Prostate gland (tissue), 2 donors: ENCODE measurements at regions not wholly inside any gene's neighbourhood (a gene's known extent, or its start where the extent isn't known, plus 50 kb on each side); places are given as distances from the start of the nearest gene placed in this dataset.
"Not testable (repeated sequence)": the region's sequence is repeated elsewhere in the genome, so short reads cannot be mapped to it uniquely, and the experiment has no call there.

Experiments used
- DNase-seq: peaks from one replicate; pipeline ENCODE4 v3.0.0-alpha.2; 2019; ENCODE audit warnings: low spot score
- H3K27ac ChIP-seq, 2 donors: fragments of 200-600 bp; sonication (generic); 2 replicates each; pipeline ENCODE4 v1.5.1; 2017 to 2019
- H3K27me3 ChIP-seq: fragments of 200-600 bp; sonication (generic); replicated peaks from 2 replicates; pipeline ENCODE4 v1.5.1; 2019; ENCODE audit not compliant: insufficient read depth
- H3K36me3 ChIP-seq, 2 donors: fragments of 200-600 bp; sonication (generic); 1 replicate in 1 of 2; 2 replicates in 1 of 2; pipeline versions ENCODE4 v1.5.1 to v1.8.1; 2017 to 2019
- H3K4me1 ChIP-seq: fragments of 200-600 bp; sonication (generic); replicated peaks from 2 replicates; pipeline ENCODE4 v1.5.1; 2019
- H3K4me3 ChIP-seq, 2 donors: fragments of 200-600 bp; sonication (generic); 2 replicates each; pipeline ENCODE4 v1.5.1; 2017 to 2019
- H3K9me3 ChIP-seq: fragments of 200-600 bp; sonication (generic); 2 replicates; pipeline ENCODE4 v1.5.1; 2017
- POLR2A ChIP-seq: fragments of 450-650 bp; IDR thresholded peaks from one replicate; pipeline ENCODE4 v1.6.1; 2016; ENCODE audit warnings: antibody characterized with exemption, mild to moderate bottlenecking
- POLR2AphosphoS5 ChIP-seq: sonication (generic); formaldehyde crosslinking; IDR thresholded peaks from one replicate; pipeline ENCODE4 v1.6.1; 2017; ENCODE audit warnings: antibody characterized with exemption
- WGBS: methylation state at CpG from one replicate; pipeline ENCODE4 v1.1.5; 2018; 5-methylcytosine and 5-hydroxymethylcytosine counted together
- intact Hi-C: fragments of 100-400 bp; cut with DNase I; formaldehyde crosslinking; loops from one replicate; pipeline ENCODE4 v1.14.2; 2022
- TF ChIP-seq, protein P1 (sequence below), 4 experiments: fragments of 200-600 bp in 2 of 4; fragments of 450-650 bp in 2 of 4; sonication (generic) in 2 of 4; IDR thresholded peaks; 1 replicate in 3 of 4; 2 replicates in 1 of 4; pipeline ENCODE4 v1.5.1; 2016 to 2019; ENCODE audit warnings: antibody characterized with exemption in 4 of 4, mild to moderate bottlenecking in 2 of 4, moderate library complexity in 2 of 4

DNA sequence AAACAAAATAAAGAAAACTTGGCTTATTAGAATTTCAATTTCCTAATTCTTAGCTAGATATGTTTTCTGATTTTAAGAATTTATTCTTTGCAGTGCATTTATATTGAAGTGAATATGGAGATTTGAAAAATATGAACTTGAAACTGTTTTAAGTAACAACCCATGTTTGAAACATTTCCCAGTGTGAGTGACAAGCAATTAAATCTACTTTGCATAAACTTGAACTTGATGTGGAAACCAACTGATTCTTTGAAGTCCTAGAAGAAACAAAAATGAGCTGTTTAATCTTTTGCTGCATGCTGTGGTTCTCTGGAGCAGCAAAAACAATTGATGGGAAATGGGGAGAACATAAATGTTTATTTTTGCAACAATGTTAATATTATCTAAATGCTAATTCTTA is 430.2 kb downstream of the ARL4A start:
- H3K4me1 ChIP-seq = no peaks in the 10 kb centered on the region
- intact Hi-C loops = loop anchor here (5.0 kb wide), 1 partner anchor 430 kb away; the partner anchor contains the start of gene ARL4A
- TF ChIP-seq POLR2A (no peak), POLR2AphosphoS5 (no peak)
- TF ChIP-seq, protein P1, sequence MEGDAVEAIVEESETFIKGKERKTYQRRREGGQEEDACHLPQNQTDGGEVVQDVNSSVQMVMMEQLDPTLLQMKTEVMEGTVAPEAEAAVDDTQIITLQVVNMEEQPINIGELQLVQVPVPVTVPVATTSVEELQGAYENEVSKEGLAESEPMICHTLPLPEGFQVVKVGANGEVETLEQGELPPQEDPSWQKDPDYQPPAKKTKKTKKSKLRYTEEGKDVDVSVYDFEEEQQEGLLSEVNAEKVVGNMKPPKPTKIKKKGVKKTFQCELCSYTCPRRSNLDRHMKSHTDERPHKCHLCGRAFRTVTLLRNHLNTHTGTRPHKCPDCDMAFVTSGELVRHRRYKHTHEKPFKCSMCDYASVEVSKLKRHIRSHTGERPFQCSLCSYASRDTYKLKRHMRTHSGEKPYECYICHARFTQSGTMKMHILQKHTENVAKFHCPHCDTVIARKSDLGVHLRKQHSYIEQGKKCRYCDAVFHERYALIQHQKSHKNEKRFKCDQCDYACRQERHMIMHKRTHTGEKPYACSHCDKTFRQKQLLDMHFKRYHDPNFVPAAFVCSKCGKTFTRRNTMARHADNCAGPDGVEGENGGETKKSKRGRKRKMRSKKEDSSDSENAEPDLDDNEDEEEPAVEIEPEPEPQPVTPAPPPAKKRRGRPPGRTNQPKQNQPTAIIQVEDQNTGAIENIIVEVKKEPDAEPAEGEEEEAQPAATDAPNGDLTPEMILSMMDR (IDR thresholded peaks at IDR 0.05) = no peak

DNA sequence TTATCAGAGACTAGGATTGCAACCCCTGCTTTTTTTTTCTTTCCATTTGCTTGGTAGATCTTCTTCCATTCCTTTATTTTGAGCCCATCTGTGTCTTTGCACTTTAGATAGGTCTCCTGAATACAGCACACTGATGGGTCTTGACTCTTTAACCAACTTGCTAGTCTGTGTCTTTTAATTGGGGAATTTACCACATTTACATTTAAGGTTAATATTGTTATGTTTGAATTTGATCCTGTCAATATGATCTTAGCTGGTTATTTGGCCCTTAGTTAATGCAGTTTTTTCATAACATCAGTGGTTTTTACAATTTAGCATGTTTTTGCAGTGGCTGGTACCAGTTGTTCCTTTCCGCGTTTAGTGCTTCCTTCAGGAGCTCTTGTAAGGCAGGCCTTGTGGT is 437.2 kb downstream of the ARL4A start:
- H3K36me3 ChIP-seq, H3K9me3 ChIP-seq, H3K4me3 ChIP-seq, H3K27me3 ChIP-seq, DNase-seq, intact Hi-C loops, H3K27ac ChIP-seq, H3K4me1 ChIP-seq: not testable (repeated sequence)
- WGBS = 94% methylated on average over 2 of the region's 2 CpGs

More for the DNA sequence above, 430.2 kb downstream of the ARL4A start:
- no peaks in the 10 kb centered on the region for H3K9me3 ChIP-seq
- H3K27me3 ChIP-seq = no peaks in the 10 kb centered on the region
- H3K4me3 ChIP-seq = no peak overlapping the region
- H3K27ac ChIP-seq = no peak overlapping the region
- DNase-seq = no peak
- no peaks in the 10 kb centered on the region for H3K36me3 ChIP-seq

DNA sequence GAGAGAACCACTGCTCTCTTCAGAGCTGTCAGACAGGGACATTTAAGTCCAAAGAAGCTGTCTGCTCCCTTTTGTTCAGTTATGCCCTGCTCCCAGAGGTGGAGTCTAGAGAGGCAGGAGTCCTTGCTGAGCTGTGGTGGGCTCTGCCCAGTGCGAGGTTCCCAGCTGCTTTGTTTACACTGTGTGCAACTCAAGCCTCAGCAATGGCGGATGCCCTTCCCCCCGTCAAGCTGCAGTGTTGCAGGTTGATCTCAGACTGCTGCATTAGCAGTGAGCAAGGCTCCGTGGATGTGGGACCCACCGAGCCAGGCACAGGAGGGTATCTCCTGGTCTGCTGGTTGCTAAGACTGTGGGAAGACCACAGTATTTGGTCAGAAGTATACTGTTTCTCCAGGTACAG is 438.9 kb downstream of the ARL4A start:
- Histone ChIP-seq H3K36me3 (no peaks in the 10 kb centered on the region), H3K27me3 (no peaks in the 10 kb centered on the region), H3K27ac (no peak overlapping the region), H3K4me3 (no peak overlapping the region), H3K9me3 (no peaks in the 10 kb centered on the region), H3K4me1 (no peaks in the 10 kb centered on the region)
- WGBS = 81% methylated on average over 3 of the region's 5 CpGs
- intact Hi-C loops = no loop called here
- TF ChIP-seq, protein P1 (IDR thresholded peaks at IDR 0.05) = no peak
- TF ChIP-seq POLR2A (no peak), POLR2AphosphoS5 (no peak)
- no peak for DNase-seq

DNA sequence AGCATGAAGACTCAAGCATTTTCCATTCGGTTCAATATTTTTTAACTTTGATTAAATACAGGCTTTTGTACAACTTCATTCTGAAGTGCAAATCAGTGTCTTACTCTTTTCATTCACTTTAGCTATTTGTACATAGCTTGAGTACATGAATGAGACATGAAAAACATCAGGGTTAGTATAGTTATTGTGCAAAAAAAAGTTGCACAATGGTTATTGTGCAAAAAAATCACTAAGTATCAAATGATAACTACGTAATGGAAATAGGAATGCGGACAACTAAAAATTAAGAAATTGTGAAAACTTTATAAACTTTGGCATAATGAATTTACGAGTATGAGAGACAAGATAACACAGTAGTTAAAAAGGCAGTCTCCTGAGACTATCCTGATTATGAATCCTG is 442.9 kb downstream of the ARL4A start:
- no peak for TF ChIP-seq POLR2AphosphoS5
- TF ChIP-seq POLR2A = no peak
- TF ChIP-seq, protein P1 (IDR thresholded peaks at IDR 0.05) = no peak
- 92% methylated on average over 4 of the region's 4 CpGs for WGBS
- intact Hi-C loops = no loop called here

DNA sequence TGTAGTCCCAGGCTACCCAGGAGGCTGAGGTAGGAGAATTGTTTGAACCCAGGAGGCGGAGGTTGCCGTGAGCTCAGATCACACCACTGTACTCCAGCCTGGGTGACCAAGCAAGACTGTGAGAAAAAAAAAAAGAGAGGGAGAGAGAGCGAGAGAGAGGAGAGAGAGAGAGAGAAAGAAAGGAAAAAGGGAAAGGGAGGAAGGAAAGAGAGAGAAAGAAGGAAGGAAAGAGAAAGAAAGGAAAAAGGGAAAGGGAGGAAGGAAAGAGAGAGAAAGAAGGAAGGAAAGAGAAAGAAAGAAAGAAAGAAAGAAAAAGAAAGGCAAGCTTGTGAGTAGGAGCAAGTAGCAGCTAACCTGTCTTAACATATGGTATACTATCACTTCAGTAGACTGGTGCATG is 443.5 kb downstream of the ARL4A start:
- H3K27me3 ChIP-seq, H3K4me3 ChIP-seq, H3K36me3 ChIP-seq, DNase-seq, H3K4me1 ChIP-seq, intact Hi-C loops, H3K27ac ChIP-seq, H3K9me3 ChIP-seq: not testable (repeated sequence)
- 93% methylated on average over 3 of the region's 3 CpGs for WGBS

More for the DNA sequence above, 442.9 kb downstream of the ARL4A start:
- Histone ChIP-seq H3K9me3 (no peaks in the 10 kb centered on the region), H3K27me3 (no peaks in the 10 kb centered on the region), H3K27ac (no peak overlapping the region), H3K4me1 (no peaks in the 10 kb centered on the region), H3K36me3 (no peaks in the 10 kb centered on the region), H3K4me3 (no peak overlapping the region)
- DNase-seq = no peak

DNA sequence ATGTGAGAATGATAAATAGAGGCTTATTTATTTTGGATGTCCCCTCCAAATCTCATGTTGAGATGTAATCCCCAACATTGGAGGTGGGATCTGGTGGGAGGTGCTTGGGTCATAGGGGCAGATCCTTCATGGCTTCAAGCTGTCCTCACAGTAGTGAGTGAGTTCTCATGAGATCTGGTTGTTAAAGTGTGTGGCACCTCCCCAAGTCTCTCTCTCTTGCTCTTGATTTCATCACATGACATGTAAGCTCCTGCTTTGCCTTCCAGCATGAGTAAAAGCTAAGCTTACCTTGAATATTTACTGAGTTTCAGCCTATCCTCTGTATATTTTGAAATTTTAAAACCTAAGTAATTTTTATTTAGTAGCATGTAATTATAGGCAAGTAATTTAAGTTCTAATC is 444.9 kb downstream of the ARL4A start:
- intact Hi-C loops = no loop called here
- no peak for DNase-seq
- TF ChIP-seq POLR2A = no peak
- TF ChIP-seq, protein P1 (IDR thresholded peaks at IDR 0.05) = no peak
- TF ChIP-seq POLR2AphosphoS5 = no peak
- no peaks in the 10 kb centered on the region for H3K36me3 ChIP-seq
- no peaks in the 10 kb centered on the region for H3K4me1 ChIP-seq
- H3K27me3 ChIP-seq = no peaks in the 10 kb centered on the region
- H3K4me3 ChIP-seq = no peak overlapping the region
- H3K27ac ChIP-seq = no peak overlapping the region
- no peaks in the 10 kb centered on the region for H3K9me3 ChIP-seq

DNA sequence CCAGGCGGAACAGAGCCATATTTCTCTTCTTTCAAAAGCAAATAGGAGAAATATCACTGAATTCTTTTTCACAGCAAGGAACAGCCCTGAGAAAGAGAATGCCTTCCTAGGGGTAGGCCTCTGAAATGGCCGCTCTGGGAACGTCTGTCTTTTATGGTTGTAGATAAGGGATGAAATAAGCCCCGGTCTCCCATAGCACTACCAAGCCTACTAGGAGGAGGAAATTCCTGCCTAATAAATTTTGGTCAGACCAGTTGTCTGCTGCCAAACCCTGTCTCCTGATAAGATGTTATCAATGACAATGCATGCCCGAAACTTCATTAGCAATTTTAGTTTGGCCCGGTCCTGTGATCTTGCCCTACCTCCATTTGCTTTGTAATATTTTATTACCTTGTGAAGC is 448.9 kb downstream of the ARL4A start:
- H3K36me3 ChIP-seq, H3K9me3 ChIP-seq, H3K27me3 ChIP-seq, H3K4me3 ChIP-seq, H3K27ac ChIP-seq, intact Hi-C loops, DNase-seq, H3K4me1 ChIP-seq: not testable (repeated sequence)
- WGBS = 93% methylated on average over 6 of the region's 6 CpGs
